ENCODE measurements at regions not wholly inside any gene's neighbourhood (a gene's known extent, or its start where the extent isn't known, plus 50 kb on each side); places are given as distances from the start of the nearest gene placed in this dataset.
A peak's percentile ranks its signal among the peaks of the same experiment; 100 is the strongest.

GRCh38 chr15:37679627-37680026, 254.8 kb upstream of the TMCO5A start:
- DNase-seq (ENCODE audit: low read depth in 4 of 4, low spot score in 3 of 4), result no peak

- DNase-seq (ENCODE audit: low read depth in 4 of 4, low spot score in 3 of 4), result no peak
These were observed 252.1 kb upstream of the TMCO5A start for GRCh38 chr15:37682304-37682703.

- DNase-seq (ENCODE audit: low read depth in 4 of 4, low spot score in 3 of 4), result no peak
These were observed 242.5 kb upstream of the TMCO5A start for GRCh38 chr15:37691911-37692310.

GRCh38 chr15:37693926-37694325, 240.5 kb upstream of the TMCO5A start:
- DNase-seq (ENCODE audit: low read depth in 4 of 4, low spot score in 3 of 4), result no peak

GRCh38 chr15:37695719-37696118, 238.7 kb upstream of the TMCO5A start:
- DNase-seq (ENCODE audit: low read depth in 4 of 4, low spot score in 3 of 4), result no peak

GRCh38 chr15:37698679-37699078, 235.8 kb upstream of the TMCO5A start:
- no peak for DNase-seq (ENCODE audit: low read depth in 4 of 4, low spot score in 3 of 4)

GRCh38 chr15:37701230-37701629, 233.2 kb upstream of the TMCO5A start:
- no peak for DNase-seq (ENCODE audit: low read depth in 4 of 4, low spot score in 3 of 4)

- no peak for DNase-seq (ENCODE audit: low read depth in 4 of 4, low spot score in 3 of 4)
These were observed 224.8 kb upstream of the TMCO5A start for GRCh38 chr15:37709669-37710068.

- no peak for DNase-seq (ENCODE audit: low read depth in 4 of 4, low spot score in 3 of 4)
These were observed 219.3 kb upstream of the TMCO5A start for GRCh38 chr15:37715101-37715500.

GRCh38 chr15:37720267-37720666, 214.2 kb upstream of the TMCO5A start:
- no peak for DNase-seq (ENCODE audit: low read depth in 4 of 4, low spot score in 3 of 4)

- no peak for DNase-seq (ENCODE audit: low read depth in 4 of 4, low spot score in 3 of 4)
These were observed 203.2 kb upstream of the TMCO5A start for GRCh38 chr15:37731146-37731746.

GRCh38 chr15:37733628-37734027, 200.8 kb upstream of the TMCO5A start:
- DNase-seq (ENCODE audit: low read depth in 4 of 4, low spot score in 3 of 4), result no peak

GRCh38 chr15:37740623-37741141, 193.8 kb upstream of the TMCO5A start:
- DNase-seq (ENCODE audit: low read depth in 4 of 4, low spot score in 3 of 4), result no peak

- DNase-seq (ENCODE audit: low read depth in 4 of 4, low spot score in 3 of 4), result no peak
These were observed 190.6 kb upstream of the TMCO5A start for GRCh38 chr15:37743826-37744225.

- no peak for DNase-seq (ENCODE audit: low read depth in 4 of 4, low spot score in 3 of 4)
These were observed 189.9 kb upstream of the TMCO5A start for GRCh38 chr15:37744521-37744920.

GRCh38 chr15:37751401-37751800, 183.0 kb upstream of the TMCO5A start:
- DNase-seq (ENCODE audit: low read depth in 4 of 4, low spot score in 3 of 4), result no peak

- DNase-seq (ENCODE audit: low read depth in 4 of 4, low spot score in 3 of 4), result no peak
These were observed 178.0 kb upstream of the TMCO5A start for GRCh38 chr15:37756407-37756806.

GRCh38 chr15:37758412-37758811, 176.0 kb upstream of the TMCO5A start:
- DNase-seq (ENCODE audit: low read depth in 4 of 4, low spot score in 3 of 4), result no peak

GRCh38 chr15:37764733-37765191, 169.7 kb upstream of the TMCO5A start:
- peak in 1 of 4 donors; percentile 10 for DNase-seq (ENCODE audit: low read depth in 4 of 4, low spot score in 3 of 4)

GRCh38 chr15:37765786-37766185, 168.7 kb upstream of the TMCO5A start:
- DNase-seq (ENCODE audit: low read depth in 4 of 4, low spot score in 3 of 4), result no peak

- no peak for DNase-seq (ENCODE audit: low read depth in 4 of 4, low spot score in 3 of 4)
These were observed 166.5 kb upstream of the TMCO5A start for GRCh38 chr15:37767841-37768455.

- DNase-seq (ENCODE audit: low read depth in 4 of 4, low spot score in 3 of 4), result no peak
These were observed 163.0 kb upstream of the TMCO5A start for GRCh38 chr15:37771465-37771864.

Measured in left renal pelvis (tissue), 4 donors.